ENCODE measurements at regions not wholly inside any gene's neighbourhood (a gene's known extent, or its start where the extent isn't known, plus 50 kb on each side); places are given as distances from the start of the nearest gene placed in this dataset.

GRCh38 chr15:46041905-46042304 is 407.1 kb downstream of the SQOR start:
- no TSS peak for BruUV-seq (replicated peaks)
- Histone ChIP-seq H3K4me2 (ENCODE audit: low read length) (no peak overlapping the region), H2AFZ (ENCODE audit: low read depth, low read length, poor library complexity, severe bottlenecking) (no peak overlapping the region), H3K9me3 (ENCODE audit: control insufficient read depth in 1 of 2, insufficient read depth in 1 of 2, low read depth in 1 of 2, low read length in 2 of 2) (peaks cover 0 to 26% of the 10 kb centered on the region in 2 experiments; a peak in 2 of 4 replicates), H3K4me1 (ENCODE audit: control insufficient read depth in 1 of 2, insufficient read depth in 2 of 2, low read length in 2 of 2) (no peaks in the 10 kb centered on the region), H3K36me3 (ENCODE audit: control insufficient read depth in 1 of 2, insufficient read depth in 2 of 2, low read length in 2 of 2) (no peaks in the 10 kb centered on the region), H3K9ac (ENCODE audit: low read length) (no peak overlapping the region), H4K20me1 (ENCODE audit: insufficient read depth) (no peaks in the 10 kb centered on the region), H3K9me2 (ENCODE audit: insufficient read depth) (no peaks in the 10 kb centered on the region), H3K4me3 (replicated peaks in 1 of 2; ENCODE audit: low read depth in 1 of 2, low read length in 2 of 2) (no peak overlapping the region), H3K79me2 (ENCODE audit: insufficient read depth, low read length) (no peaks in the 10 kb centered on the region), H3K27ac (ENCODE audit: low read depth, low read length) (no peak overlapping the region), H3K27me3 (ENCODE audit: insufficient read depth, low read length) (no peaks in the 10 kb centered on the region)
- RAD21 ChIA-PET (ENCODE audit: low non-redundant PET in 1 of 2, low total read pairs in 2 of 2, uncharacterized antibody in 2 of 2, unreplicated experiment in 2 of 2) = no interaction called here
- POLR2A ChIA-PET = no interaction called here
- CTCF ChIA-PET = no interaction called here
- intact Hi-C loops (cut with micrococcal nuclease) = no loop called here
- ATAC-seq (no peak), DNase-seq (ENCODE audit: low read depth, low spot score) (no peak)
- TF ChIP-seq ZBTB33 (IDR thresholded peaks at IDR 0.05; ENCODE audit: extremely low read depth, insufficient replicate concordance, low read length) (no peak), ZFX (IDR thresholded peaks at IDR 0.05) (no peak), CTCF (IDR thresholded peaks at IDR 0.05 in 2 of 3, conservative IDR thresholded peaks at IDR 0.05 in 1 of 3; ENCODE audit: borderline replicate concordance in 1 of 3, insufficient read depth in 1 of 3, low read depth in 2 of 3, low read length in 2 of 3) (no peak), EGR1 (IDR thresholded peaks at IDR 0.05; ENCODE audit: low read depth) (no peak), ATF3 (IDR thresholded peaks at IDR 0.05) (no peak), MAX (IDR thresholded peaks at IDR 0.05) (no peak)

Data from HCT116 (cell line).